OCI-LY3 (cell line): ENCODE measurements at regions not wholly inside any gene's neighbourhood (a gene's known extent, or its start where the extent isn't known, plus 50 kb on each side); places are given as distances from the start of the nearest gene placed in this dataset.

Source experiments
- CTCF ChIP-seq: fragments of 200-600, 300-600 bp; sonication (generic); IDR thresholded peaks from 2 replicates; pipeline ENCODE4 v1.5.1; 2014; ENCODE audit warnings: antibody characterized with exemption, low read length, low read depth
- EZH2phosphoT487 ChIP-seq: fragments of 200-600 bp; shearing (Covaris generic); IDR thresholded peaks from 2 replicates; pipeline ENCODE4 v1.6.1; 2018; ENCODE audit warnings: antibody characterized with exemption, mixed run types, low read depth

GRCh38 chr11:28924004-28924403 lies 815.8 kb downstream of the METTL15 start:
- TF ChIP-seq EZH2phosphoT487 (no peak), CTCF (no peak)
